ENCODE measurements at regions not wholly inside any gene's neighbourhood (a gene's known extent, or its start where the extent isn't known, plus 50 kb on each side); places are given as distances from the start of the nearest gene placed in this dataset.
"Not testable (repeated sequence)": the region's sequence is repeated elsewhere in the genome, so short reads cannot be mapped to it uniquely, and the experiment has no call there.

DNA sequence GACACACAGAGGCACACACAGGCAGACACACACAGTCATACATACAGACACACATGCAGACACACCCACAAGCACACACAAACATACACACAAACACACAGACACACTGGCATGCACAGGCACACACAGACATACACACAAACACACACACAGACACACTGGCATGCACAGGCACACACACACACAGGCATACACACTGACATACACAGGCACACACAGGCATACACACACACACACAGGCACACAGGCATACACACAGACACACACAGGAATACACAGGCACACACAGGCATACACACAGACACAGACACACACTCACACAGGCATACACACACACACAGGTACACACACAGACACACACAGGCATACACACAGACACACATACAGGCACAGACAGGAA is 340.7 kb upstream of the VSTM2A start:
- no peak for ATAC-seq
- TF ChIP-seq, protein P1, sequence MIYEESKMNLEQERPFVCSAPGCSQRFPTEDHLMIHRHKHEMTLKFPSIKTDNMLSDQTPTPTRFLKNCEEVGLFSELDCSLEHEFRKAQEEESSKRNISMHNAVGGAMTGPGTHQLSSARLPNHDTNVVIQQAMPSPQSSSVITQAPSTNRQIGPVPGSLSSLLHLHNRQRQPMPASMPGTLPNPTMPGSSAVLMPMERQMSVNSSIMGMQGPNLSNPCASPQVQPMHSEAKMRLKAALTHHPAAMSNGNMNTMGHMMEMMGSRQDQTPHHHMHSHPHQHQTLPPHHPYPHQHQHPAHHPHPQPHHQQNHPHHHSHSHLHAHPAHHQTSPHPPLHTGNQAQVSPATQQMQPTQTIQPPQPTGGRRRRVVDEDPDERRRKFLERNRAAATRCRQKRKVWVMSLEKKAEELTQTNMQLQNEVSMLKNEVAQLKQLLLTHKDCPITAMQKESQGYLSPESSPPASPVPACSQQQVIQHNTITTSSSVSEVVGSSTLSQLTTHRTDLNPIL (CRISPR knock-in tag; IDR thresholded peaks at IDR 0.05; ENCODE audit: low read depth): no peak
- TF ChIP-seq POU6F1 (CRISPR knock-in tag; IDR thresholded peaks at IDR 0.05; ENCODE audit: borderline replicate concordance, low read depth): no peak
- TF ChIP-seq ESRRG (CRISPR knock-in tag; IDR thresholded peaks at IDR 0.05): no peak
- TF ChIP-seq ZNF70 (CRISPR knock-in tag; IDR thresholded peaks at IDR 0.05): no peak
- TF ChIP-seq, protein P2, sequence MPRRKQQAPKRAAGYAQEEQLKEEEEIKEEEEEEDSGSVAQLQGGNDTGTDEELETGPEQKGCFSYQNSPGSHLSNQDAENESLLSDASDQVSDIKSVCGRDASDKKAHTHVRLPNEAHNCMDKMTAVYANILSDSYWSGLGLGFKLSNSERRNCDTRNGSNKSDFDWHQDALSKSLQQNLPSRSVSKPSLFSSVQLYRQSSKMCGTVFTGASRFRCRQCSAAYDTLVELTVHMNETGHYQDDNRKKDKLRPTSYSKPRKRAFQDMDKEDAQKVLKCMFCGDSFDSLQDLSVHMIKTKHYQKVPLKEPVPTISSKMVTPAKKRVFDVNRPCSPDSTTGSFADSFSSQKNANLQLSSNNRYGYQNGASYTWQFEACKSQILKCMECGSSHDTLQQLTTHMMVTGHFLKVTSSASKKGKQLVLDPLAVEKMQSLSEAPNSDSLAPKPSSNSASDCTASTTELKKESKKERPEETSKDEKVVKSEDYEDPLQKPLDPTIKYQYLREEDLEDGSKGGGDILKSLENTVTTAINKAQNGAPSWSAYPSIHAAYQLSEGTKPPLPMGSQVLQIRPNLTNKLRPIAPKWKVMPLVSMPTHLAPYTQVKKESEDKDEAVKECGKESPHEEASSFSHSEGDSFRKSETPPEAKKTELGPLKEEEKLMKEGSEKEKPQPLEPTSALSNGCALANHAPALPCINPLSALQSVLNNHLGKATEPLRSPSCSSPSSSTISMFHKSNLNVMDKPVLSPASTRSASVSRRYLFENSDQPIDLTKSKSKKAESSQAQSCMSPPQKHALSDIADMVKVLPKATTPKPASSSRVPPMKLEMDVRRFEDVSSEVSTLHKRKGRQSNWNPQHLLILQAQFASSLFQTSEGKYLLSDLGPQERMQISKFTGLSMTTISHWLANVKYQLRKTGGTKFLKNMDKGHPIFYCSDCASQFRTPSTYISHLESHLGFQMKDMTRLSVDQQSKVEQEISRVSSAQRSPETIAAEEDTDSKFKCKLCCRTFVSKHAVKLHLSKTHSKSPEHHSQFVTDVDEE (CRISPR knock-in tag; IDR thresholded peaks at IDR 0.05): no peak
- no peak for TF ChIP-seq PPARA (CRISPR knock-in tag; IDR thresholded peaks at IDR 0.05; ENCODE audit: borderline replicate concordance)
- no peak for TF ChIP-seq ISL1 (CRISPR knock-in tag; IDR thresholded peaks at IDR 0.05)
- no peak for TF ChIP-seq CSDC2 (CRISPR knock-in tag; IDR thresholded peaks at IDR 0.05)
- no peak for TF ChIP-seq ZFP3 (CRISPR knock-in tag; IDR thresholded peaks at IDR 0.05)
- no peak for TF ChIP-seq SNAI2 (CRISPR knock-in tag; IDR thresholded peaks at IDR 0.05)
- no peak for TF ChIP-seq ZNF565 (CRISPR knock-in tag; conservative IDR thresholded peaks at IDR 0.05; ENCODE audit: low read depth)
- TF ChIP-seq GLIS3 (CRISPR knock-in tag; IDR thresholded peaks at IDR 0.05): no peak

GRCh38 chr7:54215424-54215823 is 326.8 kb upstream of the VSTM2A start:
- TF ChIP-seq, protein P2 (CRISPR knock-in tag; IDR thresholded peaks at IDR 0.05): no peak
- TF ChIP-seq, protein P3, sequence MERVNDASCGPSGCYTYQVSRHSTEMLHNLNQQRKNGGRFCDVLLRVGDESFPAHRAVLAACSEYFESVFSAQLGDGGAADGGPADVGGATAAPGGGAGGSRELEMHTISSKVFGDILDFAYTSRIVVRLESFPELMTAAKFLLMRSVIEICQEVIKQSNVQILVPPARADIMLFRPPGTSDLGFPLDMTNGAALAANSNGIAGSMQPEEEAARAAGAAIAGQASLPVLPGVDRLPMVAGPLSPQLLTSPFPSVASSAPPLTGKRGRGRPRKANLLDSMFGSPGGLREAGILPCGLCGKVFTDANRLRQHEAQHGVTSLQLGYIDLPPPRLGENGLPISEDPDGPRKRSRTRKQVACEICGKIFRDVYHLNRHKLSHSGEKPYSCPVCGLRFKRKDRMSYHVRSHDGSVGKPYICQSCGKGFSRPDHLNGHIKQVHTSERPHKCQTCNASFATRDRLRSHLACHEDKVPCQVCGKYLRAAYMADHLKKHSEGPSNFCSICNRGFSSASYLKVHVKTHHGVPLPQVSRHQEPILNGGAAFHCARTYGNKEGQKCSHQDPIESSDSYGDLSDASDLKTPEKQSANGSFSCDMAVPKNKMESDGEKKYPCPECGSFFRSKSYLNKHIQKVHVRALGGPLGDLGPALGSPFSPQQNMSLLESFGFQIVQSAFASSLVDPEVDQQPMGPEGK (CRISPR knock-in tag; IDR thresholded peaks at IDR 0.05; ENCODE audit: borderline replicate concordance): no peak
- TF ChIP-seq ZFP30 (CRISPR knock-in tag; IDR thresholded peaks at IDR 0.05) (no peak), ARNTL (CRISPR knock-in tag; IDR thresholded peaks at IDR 0.05; ENCODE audit: borderline replicate concordance, low read depth) (no peak), ZNF70 (CRISPR knock-in tag; IDR thresholded peaks at IDR 0.05) (no peak), ZFP3 (CRISPR knock-in tag; IDR thresholded peaks at IDR 0.05) (no peak), ZC3H10 (CRISPR knock-in tag; IDR thresholded peaks at IDR 0.05) (no peak), OSR1 (CRISPR knock-in tag; IDR thresholded peaks at IDR 0.05) (no peak), SNAI2 (CRISPR knock-in tag; IDR thresholded peaks at IDR 0.05) (no peak), ZNF565 (CRISPR knock-in tag; conservative IDR thresholded peaks at IDR 0.05; ENCODE audit: low read depth) (no peak), POU6F1 (CRISPR knock-in tag; IDR thresholded peaks at IDR 0.05; ENCODE audit: borderline replicate concordance, low read depth) (no peak), ESRRG (CRISPR knock-in tag; IDR thresholded peaks at IDR 0.05) (no peak)
- TF ChIP-seq, protein P1 (CRISPR knock-in tag; IDR thresholded peaks at IDR 0.05; ENCODE audit: low read depth): no peak
- TF ChIP-seq, protein P4, sequence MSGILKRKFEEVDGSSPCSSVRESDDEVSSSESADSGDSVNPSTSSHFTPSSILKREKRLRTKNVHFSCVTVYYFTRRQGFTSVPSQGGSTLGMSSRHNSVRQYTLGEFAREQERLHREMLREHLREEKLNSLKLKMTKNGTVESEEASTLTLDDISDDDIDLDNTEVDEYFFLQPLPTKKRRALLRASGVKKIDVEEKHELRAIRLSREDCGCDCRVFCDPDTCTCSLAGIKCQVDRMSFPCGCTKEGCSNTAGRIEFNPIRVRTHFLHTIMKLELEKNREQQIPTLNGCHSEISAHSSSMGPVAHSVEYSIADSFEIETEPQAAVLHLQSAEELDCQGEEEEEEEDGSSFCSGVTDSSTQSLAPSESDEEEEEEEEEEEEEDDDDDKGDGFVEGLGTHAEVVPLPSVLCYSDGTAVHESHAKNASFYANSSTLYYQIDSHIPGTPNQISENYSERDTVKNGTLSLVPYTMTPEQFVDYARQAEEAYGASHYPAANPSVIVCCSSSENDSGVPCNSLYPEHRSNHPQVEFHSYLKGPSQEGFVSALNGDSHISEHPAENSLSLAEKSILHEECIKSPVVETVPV (CRISPR knock-in tag; IDR thresholded peaks at IDR 0.05): no peak
- ATAC-seq: no peak

DNA sequence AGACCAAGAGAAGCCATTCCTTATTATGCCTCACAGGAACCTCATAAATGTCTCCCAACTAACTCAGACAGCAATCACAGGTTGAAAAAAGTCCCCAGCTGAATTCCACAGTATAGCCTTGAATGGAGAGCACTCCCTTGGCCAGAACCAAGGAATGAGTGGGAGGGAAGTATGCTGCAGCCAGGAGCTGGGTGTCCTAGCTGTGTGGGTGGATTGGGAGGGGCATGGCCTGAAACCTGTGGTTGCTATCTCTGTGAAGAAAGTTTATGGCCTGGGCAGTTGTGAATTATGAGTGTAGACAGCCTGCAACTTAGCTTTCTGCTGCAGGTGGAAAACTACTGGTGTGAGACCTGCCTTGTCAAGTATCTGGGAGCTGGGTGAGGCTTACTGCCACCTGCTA is 316.1 kb upstream of the VSTM2A start:
- ATAC-seq: not testable (repeated sequence)
